ENCODE measurements at regions not wholly inside any gene's neighbourhood (a gene's known extent, or its start where the extent isn't known, plus 50 kb on each side); places are given as distances from the start of the nearest gene placed in this dataset.
"Not testable (repeated sequence)": the region's sequence is repeated elsewhere in the genome, so short reads cannot be mapped to it uniquely, and the experiment has no call there.

GRCh38 chr17:79560527-79560926, 50.3 kb downstream of the RBFOX3 start:
- no peak for DNase-seq (ENCODE audit: low spot score)

GRCh38 chr17:79559111-79559887, 51.6 kb downstream of the RBFOX3 start:
- no peak for DNase-seq (ENCODE audit: low spot score)

DNA sequence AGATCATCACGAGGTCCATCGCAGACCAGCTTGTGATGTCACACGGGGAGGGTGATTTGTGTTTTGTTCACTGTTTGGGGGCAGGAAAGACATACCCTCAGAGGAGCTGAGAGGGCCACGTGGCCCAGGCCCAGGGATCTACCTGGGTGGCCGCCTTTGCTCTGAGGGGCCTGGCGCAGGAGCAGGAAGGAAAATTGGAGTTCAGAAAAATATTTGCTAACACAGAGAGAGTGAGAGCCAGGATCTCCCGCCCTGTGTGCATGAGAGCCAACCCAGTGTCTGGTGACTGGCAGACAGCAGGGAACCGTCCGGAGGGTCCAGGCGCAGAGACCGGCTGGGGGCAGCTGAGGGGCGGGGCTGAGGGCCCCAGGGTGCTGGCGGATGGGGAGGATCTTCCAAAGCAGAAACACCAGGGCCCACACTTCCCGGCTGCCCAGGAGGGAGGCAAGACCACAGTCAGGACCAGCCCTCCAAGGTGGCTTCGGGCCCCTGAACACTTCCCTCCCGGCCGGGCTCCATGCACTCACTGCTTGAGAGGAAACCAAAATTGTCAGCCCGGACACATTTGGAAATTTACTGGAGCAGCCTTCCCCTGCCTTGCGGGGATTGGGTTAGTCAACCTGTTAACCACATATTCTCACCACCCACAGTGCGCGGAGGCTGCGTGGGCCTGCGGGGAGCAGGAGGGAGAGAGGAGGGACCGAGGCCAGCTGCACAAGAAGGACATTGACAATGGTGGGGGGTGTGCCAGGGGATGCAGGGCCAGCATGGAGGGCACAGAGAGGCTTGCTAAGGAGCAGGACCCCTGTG, 52.6 kb downstream of the RBFOX3 start:
- DNase-seq (ENCODE audit: low spot score): no peak

DNA sequence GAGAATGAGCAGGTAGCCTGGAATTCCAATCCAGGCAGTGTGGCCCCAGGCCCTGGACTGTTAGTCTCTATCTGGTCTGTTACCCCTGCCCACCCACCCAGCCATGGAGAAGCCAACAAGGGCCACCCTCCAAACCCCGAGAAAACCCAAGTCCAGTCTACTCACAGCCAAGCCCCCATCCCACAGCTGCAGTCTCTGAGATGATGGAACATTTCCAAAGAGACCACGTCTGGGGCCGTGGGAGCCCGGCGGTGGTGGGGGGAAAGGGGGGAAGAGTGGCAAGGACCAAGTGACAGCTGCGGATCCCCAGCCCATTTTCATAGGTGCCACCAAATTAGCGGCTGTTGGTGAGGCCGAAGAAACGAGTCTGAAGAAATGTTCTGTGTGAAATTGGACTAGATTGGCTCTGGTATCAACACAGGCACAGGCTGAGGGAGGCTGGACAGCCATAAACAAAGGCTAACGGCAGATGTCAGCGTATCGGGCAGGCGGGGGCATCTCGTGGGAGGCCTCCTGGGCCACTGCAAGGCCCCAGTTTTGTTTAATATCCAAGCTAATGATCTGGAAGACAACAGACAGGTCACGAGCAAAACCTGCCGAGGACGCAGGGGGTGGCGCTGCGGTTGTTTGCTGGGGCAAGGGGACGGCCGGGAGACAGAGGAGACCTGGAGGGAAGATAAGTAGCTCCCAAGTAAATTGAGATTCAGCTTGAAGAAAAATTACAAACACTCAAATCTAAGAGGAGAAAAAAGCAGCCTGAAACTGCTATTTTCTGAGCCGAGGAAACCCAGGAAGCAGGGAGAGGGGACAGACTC, 53.4 kb downstream of the RBFOX3 start:
- DNase-seq (ENCODE audit: low spot score): no peak

DNA sequence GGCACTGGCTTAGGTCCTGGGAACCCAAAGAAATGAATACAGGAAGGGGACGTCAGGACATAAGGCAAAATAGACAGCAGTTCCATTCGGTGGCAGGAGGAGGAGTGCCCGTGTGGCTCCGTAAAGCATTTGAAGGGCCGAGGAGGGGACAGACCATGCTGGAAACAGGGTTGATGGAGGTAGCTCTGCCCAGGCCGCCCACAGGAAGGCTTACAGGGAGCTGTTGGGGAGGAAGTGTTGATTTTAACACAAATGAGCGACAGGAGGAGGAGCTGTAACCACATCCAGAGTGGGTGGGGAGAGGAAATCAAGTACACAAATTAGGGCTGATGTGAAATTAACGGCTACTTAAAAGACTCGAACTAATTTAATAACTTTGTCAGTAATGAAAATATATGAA, 54.6 kb downstream of the RBFOX3 start:
- no peak for DNase-seq (ENCODE audit: low spot score)

- no peak for DNase-seq (ENCODE audit: low spot score)
Measured at GRCh38 chr17:79555543-79555942, 55.3 kb downstream of the RBFOX3 start.

GRCh38 chr17:79554346-79554745, 56.5 kb downstream of the RBFOX3 start:
- DNase-seq (ENCODE audit: low spot score): not testable (repeated sequence)

GRCh38 chr17:79552824-79553223, 58.0 kb downstream of the RBFOX3 start:
- no peak for DNase-seq (ENCODE audit: low spot score)

DNA sequence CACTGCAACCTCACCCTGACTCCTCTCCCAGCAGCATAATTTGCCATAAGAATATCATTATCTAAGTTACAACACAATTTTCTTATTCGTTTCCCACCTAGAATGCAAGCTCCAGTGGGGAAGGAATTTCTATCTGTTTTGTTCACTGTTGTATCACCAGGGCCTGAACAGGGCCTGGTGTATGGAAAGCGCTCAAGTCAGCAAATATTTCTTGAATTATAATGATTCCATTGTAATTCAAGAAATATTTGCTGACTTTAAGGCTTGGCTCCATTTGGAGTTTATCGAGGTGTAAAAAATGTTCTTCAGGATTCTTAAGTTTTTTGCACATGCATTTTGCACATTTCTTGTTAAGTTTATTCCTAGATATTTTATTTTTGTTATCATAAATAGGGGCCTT, 58.4 kb downstream of the RBFOX3 start:
- no peak for DNase-seq (ENCODE audit: low spot score)

GRCh38 chr17:79549141-79549915, 61.5 kb downstream of the RBFOX3 start:
- no peak for DNase-seq (ENCODE audit: low spot score)

- no peak for DNase-seq (ENCODE audit: low spot score)
Measured at GRCh38 chr17:79548116-79548515, 62.7 kb downstream of the RBFOX3 start.

DNA sequence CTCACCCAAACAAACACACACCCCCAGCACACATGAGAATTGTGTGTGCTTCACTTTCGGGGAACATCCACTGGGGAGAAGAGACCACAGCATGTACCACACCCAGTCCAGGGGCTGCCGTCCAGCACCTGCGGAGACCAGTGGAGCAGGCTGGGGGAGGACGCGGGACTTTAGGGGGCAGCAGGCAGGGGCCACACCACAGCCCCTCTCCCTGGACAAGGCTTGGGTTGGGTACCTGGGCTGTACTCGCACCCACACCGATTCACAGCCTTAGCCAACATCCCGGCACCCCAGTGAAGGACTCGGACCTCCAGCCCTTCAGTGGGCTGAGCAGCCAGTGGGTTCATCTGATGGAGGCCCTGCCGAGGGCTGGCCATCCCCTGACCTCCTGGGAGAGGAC, 63.3 kb downstream of the RBFOX3 start:
- no peak for DNase-seq (ENCODE audit: low spot score)

DNA sequence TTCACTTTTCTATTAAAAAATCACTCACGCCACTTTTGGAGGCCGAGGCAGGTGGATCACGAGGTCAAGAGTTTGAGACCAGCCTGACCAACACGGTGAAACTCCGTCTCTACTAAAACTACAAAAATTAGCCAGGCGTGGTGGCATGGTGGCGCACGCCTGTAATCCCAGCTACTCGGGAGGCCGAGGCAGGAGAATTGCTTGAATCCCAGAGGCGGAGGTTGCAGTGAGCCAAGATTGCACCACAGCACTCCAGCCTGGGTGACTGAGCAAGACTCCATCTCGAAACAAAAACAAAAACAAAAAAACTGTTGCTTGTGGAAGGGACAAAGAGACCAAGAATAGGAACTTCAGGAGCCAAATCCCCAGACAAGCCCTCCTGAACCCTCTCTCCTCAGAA, 63.7 kb downstream of the RBFOX3 start:
- DNase-seq (ENCODE audit: low spot score): not testable (repeated sequence)

GRCh38 chr17:79546386-79546785, 64.5 kb downstream of the RBFOX3 start:
- DNase-seq (ENCODE audit: low spot score): no peak

DNA sequence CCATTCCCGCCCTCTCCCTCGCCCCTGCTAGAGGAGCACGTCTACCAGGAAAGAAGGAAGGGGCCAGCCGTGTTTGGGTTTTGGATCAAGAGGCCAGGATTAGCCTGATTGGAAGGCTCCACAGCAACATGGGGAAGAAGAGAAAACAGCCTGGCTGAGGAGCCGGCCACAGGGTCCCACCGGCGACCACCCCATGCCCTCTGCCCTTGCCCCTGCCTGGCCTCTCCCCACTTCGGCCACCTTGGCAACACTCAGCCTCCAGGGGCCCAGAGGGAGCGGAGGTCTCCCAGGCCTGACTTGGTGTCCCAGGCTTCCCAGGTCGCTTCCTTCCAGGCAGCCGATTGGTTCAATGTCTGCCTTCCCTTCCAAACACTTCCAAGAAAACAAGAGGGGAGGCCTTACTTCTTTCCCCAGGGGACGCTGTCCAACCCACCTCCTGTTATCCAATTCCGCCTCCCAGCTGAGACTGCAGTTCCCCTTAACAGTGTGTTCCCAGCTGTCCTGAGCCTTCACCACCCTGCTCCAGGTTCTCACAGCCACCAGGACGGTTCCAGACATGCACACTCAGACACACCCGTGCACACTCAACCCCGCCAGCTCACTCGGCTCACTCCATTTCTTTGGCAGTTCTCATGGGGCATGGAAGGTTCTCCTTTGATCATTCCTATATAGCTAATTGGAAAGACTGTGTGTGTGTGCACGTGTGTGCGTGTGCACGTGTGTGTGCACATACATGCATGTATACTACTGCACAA, 65.4 kb downstream of the RBFOX3 start:
- no peak for DNase-seq (ENCODE audit: low spot score)

DNA sequence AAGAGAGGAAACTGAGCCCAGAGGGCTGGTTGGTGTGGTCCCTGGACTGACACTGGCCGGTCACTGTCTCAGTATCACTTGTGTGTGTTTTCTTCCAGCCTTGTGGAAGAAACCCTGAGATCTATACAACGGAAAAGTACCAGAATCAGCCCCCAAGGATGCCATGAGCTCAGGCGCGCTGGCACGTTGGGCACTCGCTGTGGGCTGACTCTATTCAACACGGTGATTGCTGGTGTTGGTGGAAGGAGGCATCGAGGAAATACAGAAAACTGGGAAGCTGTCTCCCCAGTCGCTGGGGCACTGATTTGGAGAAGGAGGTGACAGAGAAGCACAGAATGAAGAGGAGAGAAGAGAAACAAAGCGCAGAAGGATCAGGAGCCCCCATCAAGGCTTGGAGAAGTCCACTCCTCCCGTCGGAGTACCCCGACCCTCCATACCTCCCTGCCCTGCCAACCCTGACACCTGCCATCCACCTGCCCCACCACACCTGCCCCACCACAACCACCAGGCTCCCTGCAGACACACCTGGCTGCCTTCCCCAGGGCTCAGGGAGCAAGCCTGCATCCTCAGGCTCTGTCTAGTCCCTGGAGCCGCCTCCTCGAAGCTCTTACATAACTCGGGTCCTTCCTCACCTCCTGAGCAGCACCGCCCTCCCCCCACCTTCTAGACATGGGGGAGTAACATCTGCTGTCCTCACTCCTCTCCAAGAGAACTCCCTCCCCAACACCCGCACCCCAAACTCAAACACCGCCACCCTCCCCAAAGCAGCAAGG, 66.5 kb downstream of the RBFOX3 start:
- no peak for DNase-seq (ENCODE audit: low spot score)

DNA sequence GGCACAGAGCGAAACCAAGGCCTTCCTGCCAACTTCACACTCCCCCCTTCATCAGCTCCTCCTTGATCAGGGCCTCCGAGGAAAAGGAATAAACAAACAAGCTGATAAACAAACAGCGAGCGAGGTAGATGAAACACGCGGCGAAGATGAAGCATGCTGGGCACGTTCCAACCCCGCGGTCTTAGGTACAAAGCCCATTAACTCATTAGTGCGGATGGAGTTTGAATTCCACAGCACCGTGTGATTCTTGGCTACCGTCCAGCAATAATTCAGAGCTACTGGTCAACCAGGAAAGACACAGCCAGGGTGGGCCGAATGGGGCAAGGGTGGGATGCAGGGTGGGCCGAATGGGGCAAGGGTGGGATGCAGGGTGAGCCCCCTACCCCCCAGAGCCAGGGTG, 67.3 kb downstream of the RBFOX3 start:
- DNase-seq (ENCODE audit: low spot score): no peak

DNA sequence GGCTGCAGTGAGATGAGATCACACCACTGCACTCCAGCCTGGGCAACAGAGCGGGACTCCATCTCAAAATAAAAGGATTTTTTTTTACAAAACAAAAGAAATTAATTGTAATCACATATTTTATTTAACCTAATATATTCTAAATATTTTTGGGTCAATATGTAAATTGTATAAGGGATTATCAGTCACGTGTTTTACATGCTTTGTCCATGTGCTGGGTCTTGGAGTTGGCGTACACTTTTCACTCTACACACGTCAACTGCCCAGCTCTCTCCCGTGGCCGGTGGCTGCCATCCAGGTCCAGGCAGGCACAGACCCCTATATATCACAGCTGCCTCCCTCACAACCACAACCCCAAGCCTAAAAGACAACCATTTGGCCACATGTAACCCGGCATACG, 68.1 kb downstream of the RBFOX3 start:
- DNase-seq (ENCODE audit: low spot score): no peak

GRCh38 chr17:79541056-79541850, 69.6 kb downstream of the RBFOX3 start:
- DNase-seq (ENCODE audit: low spot score): no peak
